ENCODE measurements at regions not wholly inside any gene's neighbourhood (a gene's known extent, or its start where the extent isn't known, plus 50 kb on each side); places are given as distances from the start of the nearest gene placed in this dataset.

GRCh38 chr2:144713410-144713809 lies 193.5 kb upstream of the ZEB2 start:
- H3K27ac Mint-ChIP-seq (ENCODE audit: low read depth, unreplicated experiment): no peak overlapping the region
- peaks cover 18% of the 10 kb centered on the region for H3K9me3 Mint-ChIP-seq (ENCODE audit: unreplicated experiment)
- no peaks in the 10 kb centered on the region for H3K36me3 Mint-ChIP-seq (ENCODE audit: insufficient read depth, unreplicated experiment)
- intact Hi-C loops (cut with micrococcal nuclease): no loop called here
- H3K27me3 Mint-ChIP-seq (ENCODE audit: insufficient read depth, unreplicated experiment): no peaks in the 10 kb centered on the region
- TF ChIP-seq, protein P1, sequence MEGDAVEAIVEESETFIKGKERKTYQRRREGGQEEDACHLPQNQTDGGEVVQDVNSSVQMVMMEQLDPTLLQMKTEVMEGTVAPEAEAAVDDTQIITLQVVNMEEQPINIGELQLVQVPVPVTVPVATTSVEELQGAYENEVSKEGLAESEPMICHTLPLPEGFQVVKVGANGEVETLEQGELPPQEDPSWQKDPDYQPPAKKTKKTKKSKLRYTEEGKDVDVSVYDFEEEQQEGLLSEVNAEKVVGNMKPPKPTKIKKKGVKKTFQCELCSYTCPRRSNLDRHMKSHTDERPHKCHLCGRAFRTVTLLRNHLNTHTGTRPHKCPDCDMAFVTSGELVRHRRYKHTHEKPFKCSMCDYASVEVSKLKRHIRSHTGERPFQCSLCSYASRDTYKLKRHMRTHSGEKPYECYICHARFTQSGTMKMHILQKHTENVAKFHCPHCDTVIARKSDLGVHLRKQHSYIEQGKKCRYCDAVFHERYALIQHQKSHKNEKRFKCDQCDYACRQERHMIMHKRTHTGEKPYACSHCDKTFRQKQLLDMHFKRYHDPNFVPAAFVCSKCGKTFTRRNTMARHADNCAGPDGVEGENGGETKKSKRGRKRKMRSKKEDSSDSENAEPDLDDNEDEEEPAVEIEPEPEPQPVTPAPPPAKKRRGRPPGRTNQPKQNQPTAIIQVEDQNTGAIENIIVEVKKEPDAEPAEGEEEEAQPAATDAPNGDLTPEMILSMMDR (IDR thresholded peaks at IDR 0.05; ENCODE audit: unreplicated experiment): no peak
- BruUV-seq (replicated peaks): no TSS peak
- no peaks in the 10 kb centered on the region for H3K4me1 Mint-ChIP-seq (ENCODE audit: insufficient read depth, unreplicated experiment)
- POLR2A ChIA-PET: no interaction called here
- CTCF ChIA-PET: no interaction called here
- no peak for DNase-seq (ENCODE audit: unreplicated experiment)
- H3K4me3 Mint-ChIP-seq (ENCODE audit: unreplicated experiment): no peak overlapping the region

DNA sequence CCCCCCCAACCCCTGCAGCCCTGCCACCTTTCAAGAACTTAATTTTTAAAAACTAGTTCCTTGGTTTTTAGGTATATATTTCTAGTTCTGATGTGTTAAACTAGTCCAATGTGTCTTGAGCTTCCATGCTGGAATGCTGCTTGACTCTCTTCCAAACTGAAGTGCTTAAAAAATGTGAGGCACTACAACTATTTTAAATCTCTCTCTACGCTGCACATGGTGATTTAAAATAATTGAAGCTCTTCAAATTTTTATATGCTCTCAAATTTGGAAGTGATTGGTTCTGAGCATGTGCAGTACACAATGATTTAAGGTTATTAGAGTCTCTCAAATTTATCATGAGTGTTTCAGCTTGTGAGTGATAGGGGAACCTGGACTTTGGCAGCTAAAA lies 192.6 kb upstream of the ZEB2 start:
- ChIA-PET CTCF (interaction anchor here (0.5 to 0.7 kb wide), 3 partner anchors 180 to 1949 kb away, joined by 3 to 7 read pairs (median 3); no protein-coding TSS in a partner anchor), POLR2A (interaction anchor here (0.6 kb wide), 1 partner anchor 1889 kb away, joined by 3 read pairs; no protein-coding TSS in a partner anchor)
- H3K4me1 Mint-ChIP-seq (ENCODE audit: insufficient read depth, unreplicated experiment): no peaks in the 10 kb centered on the region
- H3K27me3 Mint-ChIP-seq (ENCODE audit: insufficient read depth, unreplicated experiment): no peaks in the 10 kb centered on the region
- intact Hi-C loops (cut with micrococcal nuclease): no loop called here
- BruUV-seq (replicated peaks): no TSS peak
- no peak overlapping the region for H3K4me3 Mint-ChIP-seq (ENCODE audit: unreplicated experiment)
- H3K36me3 Mint-ChIP-seq (ENCODE audit: insufficient read depth, unreplicated experiment): no peaks in the 10 kb centered on the region
- H3K9me3 Mint-ChIP-seq (ENCODE audit: unreplicated experiment): peaks cover 10% of the 10 kb centered on the region
- H3K27ac Mint-ChIP-seq (ENCODE audit: low read depth, unreplicated experiment): no peak overlapping the region
- DNase-seq (ENCODE audit: unreplicated experiment): no peak
- TF ChIP-seq, protein P1 (IDR thresholded peaks at IDR 0.05; ENCODE audit: unreplicated experiment): no peak

DNA sequence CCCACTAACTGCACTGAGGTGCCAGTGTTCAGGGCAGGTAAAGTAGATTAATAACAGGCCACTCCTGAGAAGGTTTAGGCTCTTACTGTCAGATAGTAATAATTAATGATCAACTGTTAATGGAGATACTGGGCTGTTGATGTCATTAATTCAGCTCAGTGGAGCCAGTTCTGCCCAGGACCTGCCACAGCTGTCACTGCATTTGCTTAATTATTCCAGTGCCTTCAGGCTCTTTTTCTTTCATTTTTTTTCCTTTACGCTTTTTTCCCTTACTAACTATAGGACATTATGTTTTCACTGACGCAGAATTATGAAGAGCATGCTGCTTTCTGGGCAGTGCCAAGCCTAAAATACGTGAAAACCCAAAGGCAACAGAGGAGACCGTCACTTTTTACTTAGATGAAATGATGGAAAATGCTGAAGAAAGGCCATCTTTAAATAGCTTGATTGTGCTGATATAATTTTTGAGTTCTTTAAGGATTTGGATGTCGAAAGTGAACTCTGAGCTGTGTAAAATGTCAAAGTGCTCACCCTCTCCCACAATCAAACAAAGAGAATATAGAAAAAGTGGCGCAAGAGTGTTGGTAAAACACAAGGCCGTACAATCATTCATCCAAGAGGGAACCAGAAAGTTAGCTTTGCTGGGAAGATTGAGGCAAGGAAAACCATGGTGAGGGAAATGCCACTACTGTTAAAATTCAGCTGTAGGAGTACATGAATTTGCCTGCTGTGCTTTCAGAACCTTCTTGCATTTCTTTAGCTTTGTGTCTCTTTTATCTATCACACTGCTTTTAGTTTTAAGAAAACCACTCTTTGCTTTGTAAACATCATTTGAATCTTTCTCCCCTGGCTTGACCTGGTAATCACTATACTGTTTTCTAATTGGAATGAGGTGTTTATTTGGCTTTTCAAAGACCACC lies 192.0 kb upstream of the ZEB2 start:
- ChIA-PET POLR2A (interaction anchor here (0.6 kb wide), 1 partner anchor 1889 kb away, joined by 3 read pairs; no protein-coding TSS in a partner anchor), CTCF (interaction anchor here (0.6 to 0.7 kb wide), 3 partner anchors 170 to 194 kb away, joined by 3 to 4 read pairs (median 3); no protein-coding TSS in a partner anchor)
- Mint-ChIP-seq H3K4me3 (ENCODE audit: unreplicated experiment) (no peak overlapping the region), H3K9me3 (ENCODE audit: unreplicated experiment) (peaks cover 3% of the 10 kb centered on the region), H3K36me3 (ENCODE audit: insufficient read depth, unreplicated experiment) (no peaks in the 10 kb centered on the region), H3K4me1 (ENCODE audit: insufficient read depth, unreplicated experiment) (no peaks in the 10 kb centered on the region), H3K27ac (ENCODE audit: low read depth, unreplicated experiment) (no peak overlapping the region), H3K27me3 (ENCODE audit: insufficient read depth, unreplicated experiment) (no peaks in the 10 kb centered on the region)
- intact Hi-C loops (cut with micrococcal nuclease): no loop called here
- no TSS peak for BruUV-seq (replicated peaks)
- no peak for DNase-seq (ENCODE audit: unreplicated experiment)
- TF ChIP-seq, protein P1 (IDR thresholded peaks at IDR 0.05; ENCODE audit: unreplicated experiment): no peak

DNA sequence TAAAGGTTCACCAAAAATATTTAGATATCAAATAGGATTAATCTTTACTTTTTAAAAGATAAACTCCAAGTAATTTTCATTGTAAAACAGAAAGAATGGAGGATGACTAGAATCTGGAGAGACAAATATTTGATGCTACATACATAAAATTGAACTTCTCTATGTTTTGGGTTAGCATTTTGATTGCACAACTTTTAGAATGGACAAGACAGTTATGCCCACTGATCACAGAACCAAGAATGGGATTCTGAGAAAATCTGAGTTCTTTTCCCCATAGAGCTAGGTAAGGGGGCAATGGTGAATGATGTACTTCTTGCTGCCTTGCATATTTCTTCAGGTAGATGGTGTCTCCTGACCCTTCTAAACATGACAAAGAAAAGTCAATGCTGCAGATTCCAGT lies 191.2 kb upstream of the ZEB2 start:
- no peak overlapping the region for H3K4me3 Mint-ChIP-seq (ENCODE audit: unreplicated experiment)
- DNase-seq (ENCODE audit: unreplicated experiment): no peak
- no peaks in the 10 kb centered on the region for H3K27me3 Mint-ChIP-seq (ENCODE audit: insufficient read depth, unreplicated experiment)
- TF ChIP-seq, protein P1 (IDR thresholded peaks at IDR 0.05; ENCODE audit: unreplicated experiment): no peak
- CTCF ChIA-PET: no interaction called here
- no TSS peak for BruUV-seq (replicated peaks)
- peaks cover 4% of the 10 kb centered on the region for H3K4me1 Mint-ChIP-seq (ENCODE audit: insufficient read depth, unreplicated experiment)
- H3K9me3 Mint-ChIP-seq (ENCODE audit: unreplicated experiment): no peaks in the 10 kb centered on the region
- H3K27ac Mint-ChIP-seq (ENCODE audit: low read depth, unreplicated experiment): no peak overlapping the region
- POLR2A ChIA-PET: no interaction called here
- no peaks in the 10 kb centered on the region for H3K36me3 Mint-ChIP-seq (ENCODE audit: insufficient read depth, unreplicated experiment)
- intact Hi-C loops (cut with micrococcal nuclease): no loop called here

Measured in MCF 10A (cell line).